ENCODE measurements at regions not wholly inside any gene's neighbourhood (a gene's known extent, or its start where the extent isn't known, plus 50 kb on each side); places are given as distances from the start of the nearest gene placed in this dataset.

DNA sequence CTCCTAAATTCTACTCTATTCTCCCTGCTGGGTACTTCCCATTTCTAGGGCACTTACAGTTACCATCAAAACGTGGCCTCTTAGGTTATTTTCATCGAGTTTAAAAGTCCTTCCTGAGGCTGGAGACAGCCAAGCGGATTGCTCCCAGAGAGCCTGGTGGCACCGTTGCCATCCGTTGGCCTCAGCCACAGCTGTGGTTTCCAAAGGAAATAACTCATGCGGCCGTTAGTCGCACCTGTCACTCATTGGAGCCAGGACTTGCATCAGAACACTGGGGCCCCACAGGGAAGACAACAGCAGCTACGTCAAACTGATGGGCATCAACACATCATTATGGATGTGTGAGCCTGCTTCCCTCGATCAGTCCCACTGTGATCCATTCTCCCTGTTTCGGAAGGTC, 453.4 kb downstream of the BCL11A start:
- no peak for DNase-seq (ENCODE audit: low read depth, low spot score)

DNA sequence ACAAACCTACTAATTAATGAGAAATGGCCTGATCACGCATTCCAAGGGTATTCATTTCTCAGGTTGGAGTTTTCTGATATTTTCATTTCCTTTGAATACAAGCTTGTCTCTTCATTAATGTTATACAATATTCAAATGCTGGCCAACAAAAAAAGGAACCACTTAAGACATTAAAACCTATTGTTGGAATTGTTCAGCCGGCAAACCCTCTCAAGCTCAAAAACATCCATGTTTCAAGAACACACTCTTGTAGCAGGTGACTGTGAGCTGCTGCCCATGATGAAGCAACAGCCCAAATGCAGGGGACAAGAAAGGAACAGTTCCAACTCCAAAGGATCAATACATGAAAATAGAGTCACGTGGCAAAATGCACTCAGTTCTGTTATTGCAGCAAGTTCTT, 454.5 kb downstream of the BCL11A start:
- no peak for DNase-seq (ENCODE audit: low read depth, low spot score)

DNA sequence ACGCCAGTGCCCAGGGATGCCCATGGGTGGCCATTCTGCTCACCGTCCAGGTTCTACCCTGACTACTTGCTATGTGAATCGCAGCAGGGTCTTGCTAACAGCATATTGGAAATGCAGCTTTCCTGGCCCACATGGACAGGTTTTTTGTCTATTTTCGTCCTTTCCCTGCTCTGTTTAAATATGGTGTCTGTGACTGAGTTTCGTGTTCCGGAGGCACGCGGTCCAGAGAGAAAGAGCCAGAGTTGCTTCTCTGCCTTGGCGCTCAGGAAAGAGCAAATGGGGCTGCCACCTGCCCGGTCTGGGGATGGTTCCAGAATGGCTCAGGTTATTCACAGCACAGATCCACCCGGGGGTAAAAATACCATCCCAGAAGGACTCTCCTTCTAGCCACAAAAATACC, 456.2 kb downstream of the BCL11A start:
- DNase-seq (ENCODE audit: low read depth, low spot score), result no peak

DNA sequence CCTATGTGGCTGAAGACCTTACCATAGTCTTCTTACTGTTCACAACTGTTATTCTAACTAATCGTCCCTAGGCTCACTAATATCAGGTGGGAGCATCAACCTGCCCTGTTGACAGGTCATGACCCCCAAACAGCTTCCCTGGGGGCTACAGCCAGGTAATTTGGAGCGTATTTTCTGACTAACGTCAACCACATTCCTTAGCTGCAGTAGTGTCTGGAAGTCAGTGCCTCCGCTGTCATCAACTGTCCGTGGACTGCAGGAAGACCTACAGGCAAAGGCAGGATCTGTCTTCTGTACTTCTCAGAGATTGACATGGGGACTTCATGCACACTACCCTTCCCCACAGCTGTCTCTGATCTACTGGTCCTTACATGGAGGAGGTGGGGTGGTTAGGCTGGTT, 456.9 kb downstream of the BCL11A start:
- no peak for DNase-seq (ENCODE audit: low read depth, low spot score)

DNA sequence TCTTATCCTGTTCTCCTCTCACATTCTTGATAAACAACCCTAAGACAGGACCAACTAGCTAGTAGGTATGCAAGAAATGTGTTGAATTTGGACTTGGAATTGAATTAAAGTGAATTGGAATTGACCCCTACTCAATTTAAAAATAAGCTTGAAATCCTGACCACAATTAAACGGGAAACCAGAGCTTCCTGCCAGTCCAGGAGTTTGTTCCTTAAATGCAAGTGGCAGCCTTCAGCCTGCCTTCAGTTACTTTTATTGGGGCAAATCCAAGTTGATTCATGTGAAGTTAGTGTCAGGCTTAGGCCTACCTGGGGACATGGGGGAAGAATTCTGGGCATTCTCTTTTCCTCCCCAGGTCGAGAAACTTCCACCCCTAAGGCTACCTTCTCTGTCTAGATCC, 457.6 kb downstream of the BCL11A start:
- DNase-seq (ENCODE audit: low read depth, low spot score), result no peak

DNA sequence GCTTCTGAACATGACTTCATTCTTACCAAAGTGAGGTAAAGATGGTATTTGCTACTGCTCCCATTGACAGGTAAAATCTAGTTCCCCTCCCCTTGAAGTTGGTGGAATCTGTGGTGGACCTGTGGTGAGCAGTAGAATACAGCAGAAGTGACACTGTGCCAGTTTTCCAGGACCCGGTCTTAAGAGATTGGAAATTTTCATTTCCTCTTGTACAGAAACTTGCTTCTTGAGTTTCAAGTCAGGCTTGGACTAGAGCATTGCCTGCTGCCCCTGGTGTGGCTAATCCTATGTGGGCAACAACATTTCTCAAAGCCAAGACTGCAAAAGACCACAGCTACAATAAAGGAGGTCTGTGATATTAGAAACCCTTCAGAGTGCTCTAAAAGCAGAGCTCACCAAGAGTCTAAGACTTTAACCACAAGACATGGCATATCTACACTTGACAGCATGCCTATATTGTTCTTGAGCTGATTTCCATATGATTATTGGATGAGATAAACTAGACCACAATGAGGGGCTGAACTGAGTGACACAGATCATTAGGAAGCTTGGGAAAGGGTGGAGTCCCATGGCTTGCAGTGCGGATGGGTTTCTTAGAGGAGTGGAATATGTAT, 458.1 kb downstream of the BCL11A start:
- no peak for DNase-seq (ENCODE audit: low read depth, low spot score)

DNA sequence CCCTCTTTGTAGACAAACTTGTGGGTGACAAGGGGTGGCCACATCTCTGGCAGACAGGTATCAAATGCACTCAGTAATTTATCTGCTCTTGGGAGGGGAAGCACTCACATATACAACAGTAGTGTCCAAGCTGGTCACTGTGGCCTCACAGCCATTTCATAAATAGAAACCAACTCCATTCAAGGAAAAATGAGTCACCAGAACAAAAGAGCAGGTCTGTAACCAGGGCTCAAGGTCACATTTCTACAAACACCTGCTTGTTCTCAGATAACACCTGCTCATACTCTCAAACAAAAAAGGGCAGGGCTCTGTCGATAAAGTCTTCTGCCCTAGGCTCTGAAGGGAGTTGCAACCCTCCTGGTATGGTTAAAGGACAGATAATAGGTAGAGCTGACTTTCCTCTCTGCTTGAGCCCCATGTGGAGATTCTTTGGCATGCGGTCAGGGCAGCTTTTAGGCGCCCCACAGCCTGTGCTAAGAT, 459.0 kb downstream of the BCL11A start:
- DNase-seq (ENCODE audit: low read depth, low spot score), result no peak

DNA sequence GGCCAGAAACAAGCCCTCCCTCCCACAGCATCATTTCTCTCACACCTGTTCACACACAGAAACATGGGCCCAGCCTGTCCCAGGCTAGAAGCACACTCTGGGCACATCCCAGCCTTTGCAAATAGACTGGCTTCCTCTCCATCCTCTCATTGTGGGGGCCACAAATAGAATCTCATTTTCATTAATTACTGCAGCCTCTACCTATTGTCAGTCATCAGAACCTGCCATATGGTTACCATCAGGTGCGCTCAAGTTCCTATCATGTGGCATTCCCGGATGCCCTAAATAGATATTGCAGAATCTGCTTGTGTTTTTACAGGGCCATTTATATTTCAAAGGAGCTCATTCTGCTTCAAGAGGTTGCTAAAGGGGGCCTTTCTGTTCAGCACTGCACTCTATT, 460.7 kb downstream of the BCL11A start:
- DNase-seq (ENCODE audit: low read depth, low spot score), result no peak

DNA sequence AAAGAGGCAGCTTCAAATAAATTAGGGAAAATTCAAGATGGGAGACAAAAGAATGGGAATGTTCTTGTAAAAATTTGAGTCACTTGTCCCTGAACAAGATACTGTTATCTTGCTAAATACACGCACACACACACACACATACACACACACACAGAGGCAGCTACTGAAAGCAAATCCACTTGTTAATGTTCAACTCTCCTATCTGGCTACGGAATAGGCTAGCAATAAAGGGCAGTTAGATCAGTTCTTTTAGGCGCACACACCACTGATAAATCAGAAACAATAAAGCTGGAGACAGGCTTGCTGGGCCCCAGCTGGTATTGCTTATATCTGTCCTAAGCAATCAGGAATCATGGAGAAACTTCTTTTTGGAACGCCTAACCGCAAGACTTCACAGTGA, 461.6 kb downstream of the BCL11A start:
- DNase-seq (ENCODE audit: low read depth, low spot score), result no peak

DNA sequence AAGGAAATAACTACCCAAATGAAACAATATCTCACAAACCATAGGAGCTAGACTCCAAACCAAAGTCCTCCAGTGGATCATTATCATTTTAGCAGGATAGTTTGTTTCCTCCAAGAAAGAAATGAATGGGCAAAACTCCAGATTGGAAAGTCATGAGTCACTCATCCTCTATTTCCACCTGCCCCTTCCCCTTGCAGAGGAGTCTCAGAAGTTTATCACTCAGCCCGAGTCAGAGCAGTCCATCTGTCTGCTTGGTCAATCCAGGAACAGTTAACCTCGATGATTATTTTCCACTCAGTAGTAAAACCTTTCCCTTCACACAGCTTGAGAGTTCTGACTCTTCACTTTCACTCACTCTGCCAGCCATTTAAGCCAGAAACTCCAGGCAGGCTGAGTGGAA, 462.2 kb downstream of the BCL11A start:
- no peak for DNase-seq (ENCODE audit: low read depth, low spot score)

DNA sequence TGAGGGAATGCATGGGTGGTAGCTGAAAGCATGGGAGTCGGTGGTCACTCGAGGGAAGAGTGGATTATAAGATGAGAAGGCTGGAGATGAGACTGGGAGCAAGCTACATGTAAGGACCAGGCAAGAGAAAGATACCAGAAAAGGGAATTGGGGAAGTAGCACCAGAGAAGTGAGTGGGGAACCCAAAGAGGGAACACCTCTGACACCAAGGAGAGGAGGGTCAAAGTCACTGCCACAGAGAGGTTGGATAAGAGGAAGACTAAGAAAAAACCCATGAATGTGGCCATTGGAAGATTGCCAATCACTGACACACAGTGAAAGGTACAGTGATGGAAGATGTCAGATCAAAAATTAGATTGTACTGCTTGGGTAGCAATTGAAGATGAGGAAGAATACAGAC, 473.9 kb downstream of the BCL11A start:
- no peak for DNase-seq (ENCODE audit: low read depth, low spot score)

DNA sequence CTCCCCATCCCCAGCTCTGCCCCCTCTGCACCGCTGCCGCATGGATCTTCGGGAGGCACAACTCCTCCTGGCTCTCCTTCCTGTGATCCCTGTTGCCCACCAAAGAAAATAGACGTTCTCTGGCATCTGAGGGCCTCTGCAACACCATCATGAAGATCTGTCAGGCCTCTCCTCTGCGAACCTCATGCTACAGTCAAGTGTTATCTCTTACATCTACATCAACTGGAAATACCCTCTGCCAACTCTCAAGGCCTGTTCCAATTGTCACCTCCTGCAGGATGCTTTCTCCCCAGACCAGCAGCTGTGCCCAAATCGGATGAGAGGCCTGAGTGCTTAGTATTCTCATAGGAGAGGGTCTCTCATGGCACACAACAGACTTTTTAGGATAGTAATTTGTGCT, 478.4 kb downstream of the BCL11A start:
- DNase-seq (ENCODE audit: low read depth, low spot score), result no peak

DNA sequence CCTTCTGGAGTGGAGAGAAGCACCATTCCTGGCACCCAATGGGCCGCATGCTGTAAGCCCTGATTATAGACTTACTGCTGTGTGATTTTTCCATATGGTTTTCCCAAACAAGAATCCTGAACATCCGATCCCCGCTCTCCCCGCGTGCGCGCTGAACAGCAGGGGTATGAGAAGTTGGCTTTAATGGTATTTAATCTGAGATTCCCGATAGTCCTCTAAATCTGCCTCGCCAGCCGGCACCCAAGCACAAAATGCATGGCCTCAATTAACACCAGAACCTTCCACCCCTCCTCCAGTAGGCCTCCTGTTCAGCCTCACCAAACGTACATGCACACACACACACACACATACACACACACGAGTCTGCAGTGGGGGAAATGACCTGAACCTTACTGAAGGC, 480.3 kb downstream of the BCL11A start:
- no peak for DNase-seq (ENCODE audit: low read depth, low spot score)

DNA sequence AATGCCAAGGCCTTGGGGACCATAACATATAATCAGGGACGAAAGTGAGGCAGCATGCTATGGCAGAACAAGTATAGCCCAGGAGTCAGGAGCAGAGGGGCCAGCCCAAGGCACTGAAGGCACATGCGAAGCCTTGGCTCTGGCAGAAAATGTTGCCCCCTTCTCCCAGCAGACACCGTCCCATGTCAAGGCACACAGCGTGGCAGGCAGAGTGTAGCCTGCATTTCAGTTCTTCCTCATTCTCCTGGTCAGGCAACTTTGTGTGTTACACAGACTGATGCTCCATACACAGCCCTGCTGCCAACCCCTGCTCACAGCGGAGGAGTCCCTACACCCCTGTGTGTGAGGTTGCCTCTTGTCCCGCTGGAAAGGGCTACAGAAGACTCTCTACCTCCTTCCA, 480.8 kb downstream of the BCL11A start:
- no peak for DNase-seq (ENCODE audit: low read depth, low spot score)

DNA sequence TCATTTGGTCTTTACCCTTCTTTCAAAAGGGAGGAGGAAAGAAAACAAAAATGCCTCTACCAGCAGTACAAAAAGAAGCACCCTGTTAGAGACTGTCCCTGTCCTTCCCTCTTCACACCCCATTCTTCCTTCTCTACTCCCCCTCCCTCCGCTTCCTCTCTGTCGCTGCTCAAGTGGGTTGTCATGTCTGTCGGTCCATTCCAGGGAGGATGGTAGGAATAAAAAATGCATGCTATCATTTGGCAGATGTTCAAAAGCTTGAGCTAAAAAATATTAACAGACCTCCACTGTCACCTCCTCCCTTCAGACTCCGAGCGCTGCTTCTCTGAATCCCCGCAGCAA, 482.0 kb downstream of the BCL11A start:
- no peak for DNase-seq (ENCODE audit: low read depth, low spot score)

DNA sequence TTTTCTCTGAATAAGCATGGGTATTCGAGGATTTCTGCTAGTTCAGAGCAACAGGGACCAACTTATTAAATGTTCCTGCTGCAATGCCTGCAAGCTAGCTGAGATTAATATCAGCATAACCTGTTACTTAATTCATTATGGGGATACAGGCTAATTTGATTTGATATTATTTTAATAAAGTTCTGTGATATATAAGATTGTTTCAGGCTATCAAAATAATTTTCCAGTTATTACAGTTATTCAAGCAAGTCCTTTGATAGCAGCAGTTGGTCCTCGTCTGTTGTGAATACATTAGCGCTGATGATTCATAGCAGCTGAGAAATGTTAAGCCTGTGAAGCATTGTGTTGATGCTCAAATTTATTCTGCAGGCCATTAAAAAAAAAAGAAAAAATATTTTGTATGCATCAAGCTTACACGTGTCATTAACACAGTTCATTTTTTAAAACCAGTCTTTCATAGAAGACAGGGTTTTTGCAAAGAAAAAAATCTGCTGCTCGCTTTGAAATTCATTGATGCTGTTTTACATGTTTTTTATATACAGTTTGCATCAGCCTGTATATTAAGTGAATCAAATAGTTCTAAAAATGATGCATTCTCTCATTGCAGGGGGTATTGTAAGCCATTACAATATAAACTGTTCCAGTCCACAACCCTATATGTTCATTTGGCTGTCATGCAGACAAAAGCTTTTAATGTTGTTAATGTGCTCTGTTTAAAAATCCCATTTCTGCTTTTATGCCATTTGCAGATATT, 482.5 kb downstream of the BCL11A start:
- no peak for DNase-seq (ENCODE audit: low read depth, low spot score)

DNA sequence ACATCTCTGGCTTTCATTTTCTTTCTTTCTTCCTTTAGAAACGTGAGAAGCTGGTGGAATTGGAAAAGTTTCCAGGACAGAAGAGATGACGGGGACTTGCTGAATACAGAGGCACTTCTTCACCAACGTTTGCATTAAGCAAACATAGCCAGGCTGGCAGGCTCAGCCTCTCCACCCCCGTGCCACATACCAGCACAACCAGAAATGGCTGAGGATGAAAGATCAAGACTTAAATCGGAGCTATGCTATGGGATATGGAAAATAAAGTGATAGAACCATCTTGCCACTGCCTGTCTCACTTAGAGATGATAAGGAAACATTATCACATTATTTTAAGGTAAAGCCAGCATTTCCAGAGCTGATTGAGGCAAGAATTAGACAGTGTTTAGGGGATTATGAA, 483.3 kb downstream of the BCL11A start:
- DNase-seq (ENCODE audit: low read depth, low spot score), result no peak

DNA sequence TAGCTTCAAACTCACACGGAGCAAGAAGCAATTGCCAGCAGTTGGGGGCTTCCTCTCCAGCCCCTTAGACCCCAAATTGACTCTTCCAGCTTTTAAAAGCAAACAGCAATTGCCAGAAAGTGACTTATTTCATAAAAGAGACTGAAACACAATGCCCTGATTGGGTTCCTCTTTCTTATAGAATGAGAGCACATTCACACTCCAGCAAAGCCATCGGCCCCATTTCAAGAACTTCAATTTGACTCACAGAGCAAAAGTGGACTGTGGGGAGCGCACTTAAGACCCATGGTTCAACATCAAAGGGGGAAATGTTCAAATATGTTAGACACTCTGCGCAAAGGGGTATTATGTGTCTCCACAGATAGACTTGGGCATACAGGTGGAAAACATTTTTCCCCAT, 484.7 kb downstream of the BCL11A start:
- no peak for DNase-seq (ENCODE audit: low read depth, low spot score)

DNA sequence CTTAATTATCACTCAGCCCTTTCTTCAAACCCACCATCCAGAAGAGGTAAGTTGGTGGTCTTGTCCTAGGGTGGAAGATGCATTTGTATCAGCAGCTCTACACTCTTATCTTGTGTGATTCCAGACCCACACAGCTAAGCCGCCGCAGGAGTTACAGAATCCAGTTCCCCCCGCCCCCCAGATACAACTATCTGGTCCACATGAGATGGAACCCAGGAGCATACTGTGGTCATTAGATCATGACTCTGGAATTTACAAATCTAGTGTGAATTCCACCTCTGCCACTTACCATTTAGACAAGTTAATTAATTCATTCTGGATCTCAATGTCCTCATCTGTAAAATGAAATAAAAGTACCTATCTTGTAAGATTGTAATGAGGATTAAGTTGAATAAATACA, 486.4 kb downstream of the BCL11A start:
- DNase-seq (ENCODE audit: low read depth, low spot score), result no peak

DNA sequence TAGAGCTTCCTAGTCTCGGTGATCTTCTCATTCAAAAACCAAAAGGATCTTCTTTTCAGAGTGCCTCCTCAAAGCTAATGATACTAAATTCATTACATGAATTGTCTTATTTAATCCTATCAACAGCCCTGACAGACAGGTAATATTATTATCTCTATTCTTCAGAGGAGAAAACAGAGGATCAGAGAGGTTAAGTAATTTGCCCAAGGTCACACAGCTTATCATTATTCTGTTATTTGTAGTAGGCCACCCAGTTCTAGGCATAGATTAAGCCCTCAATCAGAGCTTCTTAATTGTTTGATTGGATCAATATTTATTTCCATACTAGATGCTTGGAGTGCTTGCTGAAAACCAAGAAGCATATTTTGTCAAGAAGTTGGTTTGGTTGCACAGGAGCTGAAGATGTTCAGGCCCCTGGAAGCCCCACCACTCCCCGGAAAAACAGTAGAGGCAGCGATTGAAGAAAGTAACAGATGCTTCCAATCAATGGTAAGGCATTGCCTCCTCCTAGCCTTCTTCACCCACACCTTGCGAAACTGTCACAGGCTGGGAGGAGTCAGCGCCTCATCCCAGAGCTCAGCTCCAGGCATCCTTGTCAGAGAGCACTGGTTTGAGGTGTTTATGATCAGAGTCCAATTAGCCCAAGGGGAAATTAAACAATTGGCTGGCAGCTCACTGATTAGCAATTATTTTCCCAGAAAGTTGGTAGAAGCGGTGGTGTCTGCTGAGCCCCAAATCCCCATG, 487.2 kb downstream of the BCL11A start:
- no peak for DNase-seq (ENCODE audit: low read depth, low spot score)

DNA sequence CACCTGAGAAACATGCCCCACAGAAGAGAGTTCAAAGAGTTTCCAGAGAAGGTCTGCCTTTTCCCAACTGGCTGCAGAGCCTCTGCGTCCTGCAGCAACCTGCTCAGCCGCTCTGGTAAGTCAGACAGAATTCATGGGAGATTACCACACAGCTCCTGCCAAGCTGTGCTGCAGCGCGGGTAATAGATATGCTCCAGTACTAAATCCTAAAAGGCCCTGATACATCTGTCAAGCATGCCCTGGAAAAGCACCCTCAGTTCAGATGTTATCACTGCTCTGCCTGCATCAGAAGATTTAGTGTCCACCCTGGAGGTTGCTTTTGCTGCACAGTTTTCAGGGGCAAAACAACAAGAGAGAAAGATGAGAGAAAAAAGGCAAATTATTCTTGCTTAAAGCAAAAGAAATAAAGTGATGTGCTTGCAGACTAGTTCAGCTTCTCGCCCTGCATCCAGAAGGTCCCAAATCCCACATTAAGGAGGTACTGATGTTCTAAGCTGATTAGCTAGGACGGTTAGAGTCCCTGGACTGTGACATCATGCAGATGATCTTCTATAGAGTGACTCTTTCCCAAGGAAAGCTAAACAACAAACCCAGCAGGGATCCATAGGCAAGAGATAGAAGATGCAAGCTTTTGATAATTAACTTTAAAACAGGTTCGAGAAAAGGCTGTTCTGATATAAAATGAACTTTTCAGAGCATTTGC, 488.6 kb downstream of the BCL11A start:
- DNase-seq (ENCODE audit: low read depth, low spot score), result no peak

DNA sequence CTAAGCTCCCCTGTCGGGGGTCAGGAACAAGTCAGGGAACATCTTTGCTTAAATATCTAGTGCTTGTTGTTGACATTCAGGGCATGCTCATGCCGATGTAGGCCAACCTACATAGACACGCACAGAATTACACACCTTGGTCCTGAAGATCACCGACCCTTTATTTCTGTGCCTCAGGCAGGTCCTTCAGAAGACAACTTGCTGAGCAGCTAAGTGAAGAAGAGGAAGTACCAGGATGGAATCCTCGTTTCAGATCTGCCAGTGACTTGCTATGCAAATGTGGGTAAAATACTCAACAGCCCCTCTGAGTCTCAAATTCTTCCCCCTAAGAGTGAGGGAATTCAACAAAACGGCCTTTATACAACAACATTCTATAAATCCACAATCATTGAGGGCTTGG, 494.7 kb downstream of the BCL11A start:
- no peak for DNase-seq (ENCODE audit: low read depth, low spot score)
